Astrocyte (in vitro differentiated cells and primary cell): ENCODE measurements at regions not wholly inside any gene's neighbourhood (a gene's known extent, or its start where the extent isn't known, plus 50 kb on each side); places are given as distances from the start of the nearest gene placed in this dataset.

Experiments used
- DNase-seq: peaks from one replicate; pipeline ENCODE4 v3.0.0-alpha.2; 2010; ENCODE audit warnings: low read depth
- FAIRE-seq: peaks from 2 replicates; lab custom pipeline; 2011; peaks lifted over from hg19 to GRCh38; lab: Jason Lieb, UNC
- H2AFZ ChIP-seq: 2 replicates; pipeline ENCODE4 v1.6.0; 2012; ENCODE audit warnings: low read depth, low read length, inconsistent platforms
- H3K27ac ChIP-seq: 2 replicates; pipeline ENCODE4 v1.5.1; 2011; ENCODE audit warnings: low read depth, low read length, inconsistent platforms
- H3K27me3 ChIP-seq: 2 replicates; pipeline ENCODE4 v1.6.0; 2011; ENCODE audit warnings: low read length, inconsistent platforms; ENCODE audit not compliant: insufficient read depth
- H3K36me3 ChIP-seq: 2 replicates; pipeline ENCODE4 v1.5.1; 2011; ENCODE audit warnings: low read length, inconsistent platforms; ENCODE audit not compliant: insufficient read depth
- H3K4me1 ChIP-seq: 2 replicates; pipeline ENCODE4 v1.5.1; 2011; ENCODE audit warnings: low read length, inconsistent platforms; ENCODE audit not compliant: insufficient read depth
- H3K4me2 ChIP-seq: 2 replicates; pipeline ENCODE4 v1.6.0; 2012; ENCODE audit warnings: low read length, inconsistent platforms
- H3K4me3 ChIP-seq: 2 replicates; pipeline ENCODE4 v1.5.1; 2011; ENCODE audit warnings: low read depth, mild to moderate bottlenecking, low read length, inconsistent platforms; ENCODE audit not compliant: insufficient read depth
- H3K79me2 ChIP-seq: 2 replicates; pipeline ENCODE4 v1.6.0; 2012; ENCODE audit warnings: mild to moderate bottlenecking, low read length, inconsistent platforms; ENCODE audit not compliant: insufficient read depth
- H3K9ac ChIP-seq: 2 replicates; pipeline ENCODE4 v1.6.0; 2012; ENCODE audit warnings: mild to moderate bottlenecking, low read length, inconsistent platforms
- H3K9me3 ChIP-seq: 2 replicates; pipeline ENCODE4 v1.5.1; 2012; ENCODE audit warnings: low read depth, mild to moderate bottlenecking, low read length, inconsistent platforms; ENCODE audit not compliant: insufficient read depth
- H4K20me1 ChIP-seq: 2 replicates; pipeline ENCODE4 v1.6.0; 2012; ENCODE audit warnings: low read length, inconsistent platforms; ENCODE audit not compliant: insufficient read depth
- H3K27ac Mint-ChIP-seq: one replicate; pipeline ENCODE4 v1.8.0; 2021; ENCODE audit warnings: mild to moderate bottlenecking, mixed read lengths; ENCODE audit not compliant: unreplicated experiment
- H3K27me3 Mint-ChIP-seq: one replicate; pipeline ENCODE4 v1.8.0; 2021; ENCODE audit warnings: low read depth, mixed read lengths; ENCODE audit not compliant: unreplicated experiment
- H3K36me3 Mint-ChIP-seq: one replicate; pipeline ENCODE4 v1.8.0; 2021; ENCODE audit warnings: low read depth, mixed read lengths; ENCODE audit not compliant: unreplicated experiment
- H3K4me1 Mint-ChIP-seq: one replicate; pipeline ENCODE4 v1.8.0; 2021; ENCODE audit warnings: low read depth, mixed read lengths; ENCODE audit not compliant: unreplicated experiment
- H3K4me3 Mint-ChIP-seq: one replicate; pipeline ENCODE4 v1.8.0; 2021; ENCODE audit warnings: mild to moderate bottlenecking, moderate library complexity, mixed read lengths; ENCODE audit not compliant: unreplicated experiment
- H3K9me3 Mint-ChIP-seq: one replicate; pipeline ENCODE4 v1.8.0; 2021; ENCODE audit warnings: mild to moderate bottlenecking, mixed read lengths; ENCODE audit not compliant: unreplicated experiment
- CTCF ChIP-seq: IDR thresholded peaks from 2 replicates; pipeline ENCODE4 v1.5.1; 2011; ENCODE audit warnings: low read depth, mild to moderate bottlenecking, inconsistent platforms, low read length, moderate library complexity; ENCODE audit not compliant: insufficient read depth
- EZH2 ChIP-seq: IDR thresholded peaks from 2 replicates; pipeline ENCODE4 v1.6.1; 2012; ENCODE audit warnings: mild to moderate bottlenecking, low read length, inconsistent platforms; ENCODE audit not compliant: insufficient read depth

- DNase-seq (no peak), FAIRE-seq (no peak)
- no peaks in the 10 kb centered on the region for H3K36me3 ChIP-seq
- no peak overlapping the region for H3K4me2 ChIP-seq
- H4K20me1 ChIP-seq: no peaks in the 10 kb centered on the region
- H3K9ac ChIP-seq: no peak overlapping the region
- TF ChIP-seq CTCF (no peak), EZH2 (no peak)
- no peaks in the 10 kb centered on the region for H3K4me1 ChIP-seq
- Mint-ChIP-seq H3K36me3 (no peaks in the 10 kb centered on the region), H3K9me3 (peaks cover 3% of the 10 kb centered on the region), H3K4me1 (no peaks in the 10 kb centered on the region), H3K4me3 (no peak overlapping the region), H3K27me3 (no peaks in the 10 kb centered on the region), H3K27ac (no peak overlapping the region)
- H3K27me3 ChIP-seq: no peaks in the 10 kb centered on the region
- no peaks in the 10 kb centered on the region for H3K79me2 ChIP-seq
- no peak overlapping the region for H3K4me3 ChIP-seq
- no peaks in the 10 kb centered on the region for H3K9me3 ChIP-seq
- H2AFZ ChIP-seq: no peak overlapping the region
- no peak overlapping the region for H3K27ac ChIP-seq
These were observed 97.1 kb upstream of the MYOCD start for GRCh38 chr17:12568358-12569251.

GRCh38 chr17:12571606-12572005, 94.1 kb upstream of the MYOCD start:
- H3K36me3 Mint-ChIP-seq: no peaks in the 10 kb centered on the region
- H3K79me2 ChIP-seq: no peaks in the 10 kb centered on the region
- no peaks in the 10 kb centered on the region for H3K4me1 Mint-ChIP-seq
- no peaks in the 10 kb centered on the region for H3K9me3 ChIP-seq
- FAIRE-seq: no peak
- no peaks in the 10 kb centered on the region for H4K20me1 ChIP-seq
- peaks cover 3% of the 10 kb centered on the region for H3K9me3 Mint-ChIP-seq
- no peaks in the 10 kb centered on the region for H3K36me3 ChIP-seq
- no peak overlapping the region for H3K4me3 Mint-ChIP-seq
- H3K9ac ChIP-seq: no peak overlapping the region
- no peaks in the 10 kb centered on the region for H3K4me1 ChIP-seq
- H2AFZ ChIP-seq: no peak overlapping the region
- TF ChIP-seq EZH2: no peak
- no peak overlapping the region for H3K27ac ChIP-seq
- H3K27me3 ChIP-seq: no peaks in the 10 kb centered on the region
- H3K27me3 Mint-ChIP-seq: no peaks in the 10 kb centered on the region
- H3K4me3 ChIP-seq: no peak overlapping the region
- no peak for DNase-seq
- no peak overlapping the region for H3K27ac Mint-ChIP-seq
- no peak overlapping the region for H3K4me2 ChIP-seq

GRCh38 chr17:12574525-12574924, 91.2 kb upstream of the MYOCD start:
- Mint-ChIP-seq H3K4me3 (no peak overlapping the region), H3K36me3 (no peaks in the 10 kb centered on the region), H3K27me3 (no peaks in the 10 kb centered on the region), H3K9me3 (peaks cover 3% of the 10 kb centered on the region), H3K27ac (no peak overlapping the region), H3K4me1 (no peaks in the 10 kb centered on the region)
- Histone ChIP-seq H3K4me2 (no peak overlapping the region), H3K4me3 (no peak overlapping the region), H3K27me3 (no peaks in the 10 kb centered on the region), H3K9me3 (no peaks in the 10 kb centered on the region), H4K20me1 (no peaks in the 10 kb centered on the region), H2AFZ (no peak overlapping the region), H3K36me3 (no peaks in the 10 kb centered on the region), H3K79me2 (no peaks in the 10 kb centered on the region), H3K4me1 (no peaks in the 10 kb centered on the region), H3K27ac (no peak overlapping the region), H3K9ac (no peak overlapping the region)
- no peak for DNase-seq
- TF ChIP-seq EZH2: no peak
- TF ChIP-seq CTCF: no peak
- FAIRE-seq: no peak
